ENCODE measurements at regions not wholly inside any gene's neighbourhood (a gene's known extent, or its start where the extent isn't known, plus 50 kb on each side); places are given as distances from the start of the nearest gene placed in this dataset.

DNA sequence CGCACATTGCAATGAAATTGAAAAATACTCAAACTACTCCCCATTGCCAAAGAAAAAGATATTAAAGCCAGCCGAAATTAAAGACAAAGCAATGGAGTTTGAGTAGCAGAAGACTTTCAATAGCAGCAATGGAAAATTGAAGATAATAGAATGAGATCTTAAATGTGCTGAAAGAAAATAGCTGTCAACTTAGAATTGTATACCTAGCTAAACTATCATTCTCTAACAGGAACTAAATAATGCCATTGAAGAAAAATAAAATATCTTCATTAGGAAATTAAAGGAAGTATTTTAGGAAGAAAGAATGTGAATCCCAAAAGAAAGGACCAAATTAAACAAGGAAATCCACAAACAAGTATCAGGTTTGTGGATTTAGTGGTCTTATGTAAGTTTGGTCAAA, 165.6 kb downstream of the USP31 start:
- TF ChIP-seq, protein P1, sequence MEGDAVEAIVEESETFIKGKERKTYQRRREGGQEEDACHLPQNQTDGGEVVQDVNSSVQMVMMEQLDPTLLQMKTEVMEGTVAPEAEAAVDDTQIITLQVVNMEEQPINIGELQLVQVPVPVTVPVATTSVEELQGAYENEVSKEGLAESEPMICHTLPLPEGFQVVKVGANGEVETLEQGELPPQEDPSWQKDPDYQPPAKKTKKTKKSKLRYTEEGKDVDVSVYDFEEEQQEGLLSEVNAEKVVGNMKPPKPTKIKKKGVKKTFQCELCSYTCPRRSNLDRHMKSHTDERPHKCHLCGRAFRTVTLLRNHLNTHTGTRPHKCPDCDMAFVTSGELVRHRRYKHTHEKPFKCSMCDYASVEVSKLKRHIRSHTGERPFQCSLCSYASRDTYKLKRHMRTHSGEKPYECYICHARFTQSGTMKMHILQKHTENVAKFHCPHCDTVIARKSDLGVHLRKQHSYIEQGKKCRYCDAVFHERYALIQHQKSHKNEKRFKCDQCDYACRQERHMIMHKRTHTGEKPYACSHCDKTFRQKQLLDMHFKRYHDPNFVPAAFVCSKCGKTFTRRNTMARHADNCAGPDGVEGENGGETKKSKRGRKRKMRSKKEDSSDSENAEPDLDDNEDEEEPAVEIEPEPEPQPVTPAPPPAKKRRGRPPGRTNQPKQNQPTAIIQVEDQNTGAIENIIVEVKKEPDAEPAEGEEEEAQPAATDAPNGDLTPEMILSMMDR (IDR thresholded peaks at IDR 0.05) = no peak
- no peak for TF ChIP-seq POLR2AphosphoS5 (IDR thresholded peaks at IDR 0.05)
